Amniotic stem cell (primary cell): ENCODE measurements at regions not wholly inside any gene's neighbourhood (a gene's known extent, or its start where the extent isn't known, plus 50 kb on each side); places are given as distances from the start of the nearest gene placed in this dataset.
"Not testable (repeated sequence)": the region's sequence is repeated elsewhere in the genome, so short reads cannot be mapped to it uniquely, and the experiment has no call there.

ENCODE experiments used
- DNase-seq: peaks from one replicate; lab custom pipeline; 2025; lab: John Stamatoyannopoulos, UW

DNA sequence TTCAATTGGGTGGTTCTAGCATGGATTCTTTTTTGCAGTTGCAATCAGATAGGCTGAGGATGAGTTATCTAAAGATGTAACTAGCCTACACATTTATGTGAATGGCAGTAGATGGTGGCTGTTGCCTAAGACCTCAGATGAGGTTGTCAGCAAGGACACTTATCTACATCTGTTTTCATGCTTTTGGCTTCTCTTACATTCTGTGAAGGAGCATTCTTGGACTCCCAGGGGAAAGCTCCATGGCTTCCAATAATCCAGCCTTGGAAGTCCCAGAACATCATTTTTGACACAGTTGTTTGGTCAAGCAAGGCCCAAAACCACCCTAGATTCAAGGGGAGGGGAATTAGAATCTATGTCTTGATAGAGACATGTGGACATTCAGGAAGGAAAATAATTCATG, 332.2 kb upstream of the RBMS3 start:
- DNase-seq = no peak

- no peak for DNase-seq
These were observed 331.3 kb upstream of the RBMS3 start for GRCh38 chr3:28949580-28949979.

GRCh38 chr3:28950614-28951013, 330.3 kb upstream of the RBMS3 start:
- DNase-seq = no peak

DNA sequence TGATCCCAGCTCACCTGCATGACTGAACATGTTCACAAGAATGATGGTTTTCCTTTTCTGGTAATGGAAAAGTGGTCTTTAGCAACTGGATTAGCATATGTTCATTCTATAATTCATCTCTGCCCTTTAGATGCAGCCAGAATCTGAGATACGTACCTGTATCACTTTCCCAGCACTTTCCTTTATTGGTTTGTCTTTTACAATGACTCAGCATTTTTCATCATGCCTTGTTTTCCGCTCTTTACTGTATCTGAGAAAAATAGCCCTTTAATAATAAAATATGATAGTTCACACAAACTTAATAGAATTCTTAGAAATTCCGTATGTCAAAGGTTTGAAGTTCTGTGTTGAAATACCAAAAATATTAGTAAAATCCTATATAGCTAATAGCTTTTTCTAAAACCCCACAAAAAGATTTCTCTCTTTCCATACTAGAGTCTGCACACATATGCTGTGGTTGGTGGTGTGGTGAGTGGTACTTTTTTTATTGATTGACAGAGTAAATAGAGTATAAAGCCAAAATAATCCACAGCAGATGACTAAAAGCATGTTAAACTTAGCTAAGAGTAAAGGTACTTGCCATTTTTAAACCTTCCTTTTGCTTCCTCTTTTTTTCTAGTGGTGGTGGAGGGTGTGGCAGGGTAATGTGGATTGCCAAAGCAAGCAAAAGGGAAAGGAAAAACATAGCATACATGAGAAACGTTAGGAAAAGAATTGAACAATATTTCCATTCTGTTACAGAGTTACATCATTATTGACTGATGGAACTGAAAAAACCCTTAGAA, 328.9 kb upstream of the RBMS3 start:
- no peak for DNase-seq

DNA sequence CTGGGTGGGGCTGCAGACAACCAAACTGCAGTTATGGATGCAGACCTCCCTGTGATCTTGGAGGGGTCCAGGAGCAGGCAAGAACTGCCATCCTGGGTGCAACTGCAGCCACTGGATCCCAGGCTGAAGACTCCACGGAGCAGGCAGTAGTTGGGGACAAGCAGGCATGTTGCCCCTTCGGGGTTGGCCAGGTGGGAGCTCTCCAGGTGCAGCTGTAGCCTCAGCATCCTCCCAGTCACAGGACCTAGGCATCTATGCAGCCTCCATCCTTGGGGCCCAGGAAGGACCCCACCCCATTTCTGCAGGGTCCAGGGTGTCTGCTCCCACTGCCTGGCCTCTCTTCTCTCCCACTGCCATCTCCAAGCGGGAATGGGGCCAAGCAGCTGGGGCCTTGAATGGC, 322.2 kb upstream of the RBMS3 start:
- no peak for DNase-seq

DNA sequence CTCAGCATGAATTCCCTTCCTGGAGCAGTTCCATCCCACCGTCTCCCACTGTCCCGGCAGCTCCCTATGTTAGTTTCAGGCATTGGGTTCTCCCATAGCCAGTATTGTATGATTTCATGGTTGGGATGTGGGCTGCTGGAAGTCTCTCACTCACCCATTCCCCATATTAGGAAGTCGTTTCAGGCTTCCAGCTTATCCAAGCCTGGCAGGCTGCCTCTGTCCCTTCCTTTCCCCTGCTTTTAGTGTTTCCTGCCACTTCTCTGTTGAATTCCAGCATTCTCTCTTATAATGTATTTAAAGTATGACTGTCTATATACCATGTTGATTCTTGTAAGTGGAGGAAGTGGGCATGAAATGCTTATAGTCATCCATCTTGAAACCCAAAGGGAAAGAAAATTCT, 309.7 kb upstream of the RBMS3 start:
- DNase-seq = no peak

DNA sequence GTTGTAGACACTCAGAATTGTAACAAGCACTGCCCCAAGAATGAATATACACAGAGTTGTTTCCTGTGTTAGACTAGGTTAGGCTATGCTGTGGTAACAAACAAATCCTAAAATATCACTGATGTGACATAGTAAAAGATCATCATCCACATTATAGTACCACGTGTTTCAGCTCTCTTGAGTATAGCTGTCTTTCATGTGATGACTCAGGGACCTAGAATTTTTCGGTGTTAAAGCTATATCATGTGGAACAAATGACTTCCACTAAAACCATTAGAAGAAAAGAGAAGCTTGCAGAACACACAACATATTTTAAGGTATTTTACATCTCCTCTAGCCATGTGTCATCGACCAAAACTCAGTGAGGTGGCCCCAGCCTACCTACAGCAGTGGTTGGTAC, 307.9 kb upstream of the RBMS3 start:
- DNase-seq = no peak

GRCh38 chr3:28973609-28974008, 307.3 kb upstream of the RBMS3 start:
- no peak for DNase-seq

- DNase-seq = no peak
These were observed 302.8 kb upstream of the RBMS3 start for GRCh38 chr3:28978092-28978491.

DNA sequence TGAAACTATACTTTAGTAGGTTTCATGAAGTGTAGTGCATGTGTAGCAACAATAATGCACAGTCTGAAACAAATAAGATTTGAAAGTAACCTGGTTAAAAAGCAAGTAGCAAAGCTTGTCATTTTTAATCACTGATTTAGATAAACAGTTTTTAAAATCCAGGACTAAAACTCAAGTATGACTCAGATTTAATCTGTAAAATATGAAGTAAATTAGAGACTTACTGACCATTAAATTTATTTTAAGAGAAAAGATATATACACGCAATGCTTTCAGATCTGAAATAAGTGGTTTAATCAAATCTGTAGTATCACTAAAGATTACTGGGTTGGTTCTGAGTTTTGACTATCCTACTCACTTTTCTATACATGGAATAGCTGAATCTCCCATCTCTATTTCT, 300.7 kb upstream of the RBMS3 start:
- DNase-seq = no peak

DNA sequence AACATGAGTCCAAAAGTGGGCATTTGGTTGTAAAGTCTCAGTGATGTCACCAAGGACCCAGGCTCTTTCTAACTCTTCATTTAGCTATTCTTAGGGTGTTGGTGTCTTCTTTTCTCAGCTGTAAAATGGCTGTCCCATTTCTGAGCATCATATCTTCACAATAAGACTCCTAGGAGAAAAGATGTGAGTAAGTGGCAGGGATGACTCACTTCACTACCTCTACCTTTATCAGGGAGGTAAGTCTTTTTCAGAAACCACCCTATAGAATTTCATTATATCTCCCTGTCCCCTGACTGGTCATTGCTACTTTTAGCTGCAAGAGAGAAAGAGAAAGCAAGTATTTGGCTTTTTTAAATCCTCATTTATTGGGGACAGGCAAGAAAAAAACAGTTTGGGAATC, 300.2 kb upstream of the RBMS3 start:
- DNase-seq = no peak

- no peak for DNase-seq
These were observed 298.0 kb upstream of the RBMS3 start for GRCh38 chr3:28982906-28983305.

DNA sequence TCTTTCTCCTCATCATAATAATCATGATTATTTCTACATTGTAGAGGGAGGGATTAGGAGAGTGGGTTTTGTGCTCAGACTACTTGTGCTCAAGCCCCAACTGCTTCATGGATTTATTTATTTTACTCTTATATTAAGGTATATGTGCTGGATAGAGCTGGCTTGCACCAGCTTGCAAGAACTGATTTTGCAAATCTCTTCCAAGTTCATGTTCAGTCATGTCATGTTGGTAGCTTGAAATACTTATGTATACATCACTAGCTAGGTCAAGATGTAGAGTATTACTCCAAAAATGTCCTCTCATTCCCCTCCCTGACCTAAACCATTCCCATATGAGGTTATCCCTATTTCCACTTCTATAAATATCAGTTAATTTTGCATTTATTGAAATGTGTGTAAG, 293.9 kb upstream of the RBMS3 start:
- no peak for DNase-seq

- no peak for DNase-seq
These were observed 291.2 kb upstream of the RBMS3 start for GRCh38 chr3:28989646-28990089.

DNA sequence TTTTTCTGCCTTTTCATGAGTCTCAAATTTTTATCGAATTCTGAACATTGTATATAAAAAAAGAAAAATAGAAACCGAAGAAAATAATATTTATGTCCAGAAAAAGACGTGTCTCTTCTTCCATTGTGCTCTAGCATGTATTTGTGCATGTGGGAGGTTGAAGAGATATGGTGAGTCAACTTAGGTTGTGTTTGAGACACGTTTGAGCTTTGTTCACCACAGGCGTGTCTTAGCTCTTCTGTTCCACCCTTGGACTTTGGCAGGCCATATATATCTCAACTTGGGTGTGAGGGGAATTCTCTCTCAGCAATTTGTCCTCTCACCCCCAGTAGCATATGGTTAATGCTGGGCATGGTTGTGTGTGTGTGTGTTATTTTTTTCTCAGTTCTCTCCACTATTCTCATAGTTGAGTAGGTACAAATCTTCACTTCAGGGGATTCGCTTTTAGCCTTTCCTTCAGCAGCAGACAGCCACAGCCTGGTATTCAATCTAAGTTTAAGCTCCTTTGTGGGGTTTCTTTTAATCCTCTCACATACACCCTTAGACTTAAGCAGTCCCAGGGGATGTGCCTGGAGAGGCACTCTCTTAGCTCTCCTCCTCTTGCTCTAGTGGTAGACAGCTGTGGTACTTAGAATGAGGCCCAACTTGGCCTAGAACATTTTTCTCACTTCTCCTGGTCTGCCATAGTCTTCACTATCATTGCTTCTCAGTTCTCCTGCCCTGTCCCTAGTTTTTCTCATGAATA, 286.5 kb upstream of the RBMS3 start:
- DNase-seq = no peak

GRCh38 chr3:29004885-29005599, 275.8 kb upstream of the RBMS3 start:
- DNase-seq = no peak

- DNase-seq = no peak
These were observed 275.0 kb upstream of the RBMS3 start for GRCh38 chr3:29005862-29006261.

DNA sequence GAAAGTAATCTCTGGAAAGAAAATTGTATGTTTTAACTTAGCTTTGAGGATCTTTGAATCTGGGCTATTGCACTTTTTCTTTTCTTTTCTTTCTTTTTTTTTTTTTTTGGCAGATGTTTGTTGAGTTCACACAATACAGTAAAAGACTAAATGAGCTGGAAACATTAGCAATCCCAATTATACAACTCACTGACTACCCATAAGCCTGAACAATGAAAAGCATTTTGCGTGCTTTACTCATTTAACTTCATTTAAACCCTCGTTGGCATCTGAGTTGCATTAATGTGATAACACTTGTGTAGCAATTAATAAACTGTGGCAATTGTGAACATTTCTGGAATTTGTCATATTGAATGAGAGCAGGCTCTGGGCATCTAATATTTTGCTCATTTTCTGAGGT, 269.4 kb upstream of the RBMS3 start:
- no peak for DNase-seq

GRCh38 chr3:29011966-29012365, 268.9 kb upstream of the RBMS3 start:
- no peak for DNase-seq

DNA sequence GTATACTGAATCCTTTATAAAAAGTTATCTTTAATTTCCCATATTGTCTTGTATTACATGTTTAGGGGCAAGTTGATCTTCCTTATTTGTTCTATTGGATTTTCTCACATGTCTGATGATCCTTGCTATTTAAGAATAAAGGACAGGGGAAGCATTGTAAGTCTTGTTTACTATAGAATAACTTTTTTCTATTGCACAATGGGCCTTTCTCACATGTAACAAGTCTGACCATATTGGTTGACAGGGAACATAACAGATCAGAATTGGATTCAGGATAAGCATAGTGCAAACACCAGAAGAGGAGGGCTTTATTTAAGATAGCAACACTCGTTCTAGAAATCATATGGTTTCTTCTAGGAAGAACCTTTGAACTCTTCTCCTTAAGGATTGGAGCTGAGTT, 257.9 kb upstream of the RBMS3 start:
- no peak for DNase-seq

GRCh38 chr3:29026286-29026685, 254.6 kb upstream of the RBMS3 start:
- no peak for DNase-seq

DNA sequence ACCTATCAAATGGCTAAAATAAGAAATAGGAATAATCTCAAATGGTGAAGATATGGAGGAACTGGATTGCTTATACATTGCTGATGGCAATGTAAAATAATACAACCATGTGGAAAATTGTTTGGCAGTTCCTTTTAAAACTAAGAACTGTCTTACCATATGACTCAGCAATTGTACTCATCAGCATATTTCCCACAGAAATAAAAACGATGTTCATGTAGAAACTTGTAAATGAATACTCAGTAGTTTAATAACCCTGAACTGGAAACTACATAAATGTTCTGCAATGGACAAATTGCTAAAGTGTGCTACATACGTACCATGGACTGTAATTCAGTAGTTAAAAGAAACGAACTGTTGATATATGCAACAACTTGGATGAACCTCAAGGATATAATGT, 253.9 kb upstream of the RBMS3 start:
- DNase-seq = no peak

DNA sequence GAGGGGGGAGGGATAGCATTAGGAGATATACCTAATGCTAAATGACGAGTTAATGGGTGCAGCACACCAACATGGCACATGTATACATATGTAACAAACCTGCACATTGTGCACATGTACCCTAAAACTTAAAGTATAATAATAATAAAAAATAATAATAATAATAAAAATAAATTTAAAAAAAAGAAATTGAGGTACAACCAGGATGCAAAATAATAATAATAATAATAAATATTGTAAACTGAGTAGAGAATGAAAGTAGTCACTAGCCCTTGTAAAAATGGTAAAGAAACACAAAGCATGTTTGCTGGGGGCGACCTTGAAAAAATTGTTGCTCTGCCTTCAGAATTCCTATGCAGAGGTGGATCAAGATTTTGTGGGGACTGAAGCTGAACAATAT, 249.7 kb upstream of the RBMS3 start:
- not testable (repeated sequence) for DNase-seq
